HG02884 (cell line): ENCODE measurements at regions not wholly inside any gene's neighbourhood (a gene's known extent, or its start where the extent isn't known, plus 50 kb on each side); places are given as distances from the start of the nearest gene placed in this dataset.
A peak's percentile ranks its signal among the peaks of the same experiment; 100 is the strongest.

Experiments used
- ATAC-seq: cut with Tn5 transposase; IDR thresholded peaks from one replicate; pipeline ENCODE4 v1.9.1; 2021; ENCODE audit warnings: mild to moderate bottlenecking, moderate library complexity; ENCODE audit not compliant: unreplicated experiment

GRCh38 chrY:15397556-15398280 is 873.4 kb downstream of the NLGN4Y start:
- no peak for ATAC-seq

- ATAC-seq: no peak
These were observed 878.1 kb downstream of the NLGN4Y start for GRCh38 chrY:15402451-15402850.

GRCh38 chrY:15404551-15404950 is 880.2 kb downstream of the NLGN4Y start:
- ATAC-seq: no peak

- no peak for ATAC-seq
These were observed 890.8 kb downstream of the NLGN4Y start for GRCh38 chrY:15415165-15415564.

- ATAC-seq: no peak
These were observed 894.3 kb downstream of the NLGN4Y start for GRCh38 chrY:15418613-15419012.

GRCh38 chrY:15424665-15425132 is 900.4 kb downstream of the NLGN4Y start:
- peak; percentile 89 for ATAC-seq

GRCh38 chrY:15440021-15440695 is 915.8 kb downstream of the NLGN4Y start:
- no peak for ATAC-seq

- ATAC-seq: peak; percentile 44
These were observed 916.5 kb downstream of the NLGN4Y start for GRCh38 chrY:15440696-15441408.

GRCh38 chrY:15441878-15442277 is 917.5 kb downstream of the NLGN4Y start:
- peak; percentile 43 for ATAC-seq

- no peak for ATAC-seq
These were observed 921.5 kb downstream of the NLGN4Y start for GRCh38 chrY:15445871-15446270.

GRCh38 chrY:15446861-15447260 is 922.5 kb downstream of the NLGN4Y start:
- no peak for ATAC-seq

GRCh38 chrY:15447959-15448358 is 923.6 kb downstream of the NLGN4Y start:
- no peak for ATAC-seq

- no peak for ATAC-seq
These were observed 931.0 kb downstream of the NLGN4Y start for GRCh38 chrY:15455133-15455937.

GRCh38 chrY:15455980-15456469 is 931.7 kb downstream of the NLGN4Y start:
- ATAC-seq: no peak

- ATAC-seq: no peak
These were observed 932.2 kb downstream of the NLGN4Y start for GRCh38 chrY:15456491-15456890.

GRCh38 chrY:15457682-15458081 is 933.4 kb downstream of the NLGN4Y start:
- peak; percentile 49 for ATAC-seq

- ATAC-seq: no peak
These were observed 934.1 kb downstream of the NLGN4Y start for GRCh38 chrY:15458426-15458825.

GRCh38 chrY:15465880-15466279 is 941.6 kb downstream of the NLGN4Y start:
- no peak for ATAC-seq

GRCh38 chrY:15466891-15467290 is 942.6 kb downstream of the NLGN4Y start:
- ATAC-seq: no peak

- ATAC-seq: no peak
These were observed 943.8 kb downstream of the NLGN4Y start for GRCh38 chrY:15468091-15468490.

- no peak for ATAC-seq
These were observed 947.0 kb downstream of the NLGN4Y start for GRCh38 chrY:15471371-15471770.
